RWPE2 (cell line): ENCODE measurements at regions not wholly inside any gene's neighbourhood (a gene's known extent, or its start where the extent isn't known, plus 50 kb on each side); places are given as distances from the start of the nearest gene placed in this dataset.

Experiments used
- ATAC-seq: fragments of 200-7000 bp; cut with Tn5 transposase; 3 replicates; pipeline ENCODE4 v1.9.1; 2021; ENCODE audit warnings: low read depth
- DNase-seq: peaks from one replicate; pipeline ENCODE4 v3.0.0-alpha.2; 2020; ENCODE audit warnings: low spot score
- H3K27ac ChIP-seq: fragments of 450-650 bp; 2 replicates; pipeline ENCODE4 v1.5.1; 2017; ENCODE audit warnings: mild to moderate bottlenecking; ENCODE audit not compliant: poor library complexity, severe bottlenecking
- H3K27me3 ChIP-seq: fragments of 250-450 bp; sonication (Bioruptor Pico); 2 replicates; pipeline ENCODE4 v1.5.1; 2021; ENCODE audit warnings: mild to moderate bottlenecking, moderate library complexity; ENCODE audit not compliant: insufficient read depth, poor library complexity, severe bottlenecking
- H3K36me3 ChIP-seq: fragments of 250-450 bp; sonication (Bioruptor Pico); 2 replicates; pipeline ENCODE4 v1.5.1; 2020; ENCODE audit warnings: low read depth, mild to moderate bottlenecking, moderate library complexity
- H3K4me1 ChIP-seq: fragments of 250-450 bp; sonication (Bioruptor Pico); 2 replicates; pipeline ENCODE4 v1.5.1; 2021; ENCODE audit warnings: mild to moderate bottlenecking, moderate library complexity; ENCODE audit not compliant: insufficient read depth, poor library complexity, severe bottlenecking
- H3K4me3 ChIP-seq: fragments of 250-450 bp; sonication (Bioruptor Pico); 2 replicates; pipeline ENCODE4 v1.5.1; 2021; ENCODE audit warnings: mild to moderate bottlenecking, moderate library complexity; ENCODE audit not compliant: severe bottlenecking
- H3K9me3 ChIP-seq: fragments of 250-450 bp; sonication (Bioruptor Pico); 2 replicates; pipeline ENCODE4 v1.5.1; 2021; ENCODE audit warnings: mild to moderate bottlenecking, moderate library complexity; ENCODE audit not compliant: severe bottlenecking
- CTCF ChIP-seq: fragments of 450-650 bp; IDR thresholded peaks from one replicate; pipeline ENCODE4 v1.5.1; 2017; ENCODE audit warnings: mild to moderate bottlenecking, moderate library complexity; ENCODE audit not compliant: poor library complexity, severe bottlenecking

- Histone ChIP-seq H3K4me3 (no peak overlapping the region), H3K36me3 (no peaks in the 10 kb centered on the region), H3K9me3 (no peaks in the 10 kb centered on the region), H3K4me1 (no peaks in the 10 kb centered on the region), H3K27me3 (no peaks in the 10 kb centered on the region), H3K27ac (no peak overlapping the region)
- DNase-seq (no peak), ATAC-seq (no peak)
- no peak for TF ChIP-seq CTCF
These were observed 320.3 kb upstream of the ZC3H12C start for GRCh38 chr11:109772892-109773291.

GRCh38 chr11:109775686-109776085, 317.5 kb upstream of the ZC3H12C start:
- no peaks in the 10 kb centered on the region for H3K9me3 ChIP-seq
- no peaks in the 10 kb centered on the region for H3K27me3 ChIP-seq
- no peaks in the 10 kb centered on the region for H3K36me3 ChIP-seq
- DNase-seq (no peak), ATAC-seq (no peak)
- H3K4me3 ChIP-seq = no peak overlapping the region
- no peak for TF ChIP-seq CTCF
- H3K27ac ChIP-seq = no peak overlapping the region
- H3K4me1 ChIP-seq = no peaks in the 10 kb centered on the region

- no peak for DNase-seq
- H3K27ac ChIP-seq = no peak overlapping the region
- H3K9me3 ChIP-seq = no peaks in the 10 kb centered on the region
- H3K4me1 ChIP-seq = no peaks in the 10 kb centered on the region
- ATAC-seq = no peak
- TF ChIP-seq CTCF = no peak
- no peak overlapping the region for H3K4me3 ChIP-seq
- H3K27me3 ChIP-seq = no peaks in the 10 kb centered on the region
- no peaks in the 10 kb centered on the region for H3K36me3 ChIP-seq
These were observed 310.2 kb upstream of the ZC3H12C start for GRCh38 chr11:109783014-109783413.

GRCh38 chr11:109783840-109784239, 309.4 kb upstream of the ZC3H12C start:
- no peaks in the 10 kb centered on the region for H3K36me3 ChIP-seq
- DNase-seq (no peak), ATAC-seq (peak; percentile 29; the same call in 2 of the 3 replicates)
- no peaks in the 10 kb centered on the region for H3K9me3 ChIP-seq
- no peak overlapping the region for H3K4me3 ChIP-seq
- H3K27me3 ChIP-seq = no peaks in the 10 kb centered on the region
- no peaks in the 10 kb centered on the region for H3K4me1 ChIP-seq
- no peak overlapping the region for H3K27ac ChIP-seq
- no peak for TF ChIP-seq CTCF

GRCh38 chr11:109784536-109784935, 308.7 kb upstream of the ZC3H12C start:
- Histone ChIP-seq H3K27ac (no peak overlapping the region), H3K4me3 (no peak overlapping the region), H3K9me3 (no peaks in the 10 kb centered on the region), H3K4me1 (no peaks in the 10 kb centered on the region), H3K36me3 (no peaks in the 10 kb centered on the region), H3K27me3 (no peaks in the 10 kb centered on the region)
- ATAC-seq (no peak), DNase-seq (no peak)
- TF ChIP-seq CTCF = no peak
